ENCODE measurements at regions not wholly inside any gene's neighbourhood (a gene's known extent, or its start where the extent isn't known, plus 50 kb on each side); places are given as distances from the start of the nearest gene placed in this dataset.

- DNase-seq: no peak
Observed at GRCh38 chr2:19232312-19232711, 126.1 kb downstream of the OSR1 start.

GRCh38 chr2:19231625-19232024 lies 126.8 kb downstream of the OSR1 start:
- no peak for DNase-seq

DNA sequence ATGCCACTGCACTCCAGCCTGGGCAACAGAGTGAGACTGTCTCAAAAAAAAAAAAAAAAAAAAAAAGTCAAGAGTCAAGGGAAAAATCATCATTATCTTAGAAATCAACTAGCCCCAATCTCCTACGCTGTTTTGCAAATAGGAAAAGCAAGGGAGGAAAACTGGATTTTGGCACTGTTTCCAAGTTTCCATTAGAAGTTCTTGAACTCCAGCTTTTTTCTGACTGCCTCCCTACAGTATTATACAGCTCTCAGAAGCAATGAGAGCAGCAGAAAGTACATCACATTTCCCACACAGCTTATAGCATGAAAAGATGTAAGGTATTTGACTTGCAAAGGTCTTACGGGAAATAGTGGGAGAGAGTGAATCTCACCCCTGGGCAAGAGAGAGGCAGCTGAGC lies 127.8 kb downstream of the OSR1 start:
- DNase-seq: no peak

- no peak for DNase-seq
Observed at GRCh38 chr2:19228715-19229114, 129.7 kb downstream of the OSR1 start.

DNA sequence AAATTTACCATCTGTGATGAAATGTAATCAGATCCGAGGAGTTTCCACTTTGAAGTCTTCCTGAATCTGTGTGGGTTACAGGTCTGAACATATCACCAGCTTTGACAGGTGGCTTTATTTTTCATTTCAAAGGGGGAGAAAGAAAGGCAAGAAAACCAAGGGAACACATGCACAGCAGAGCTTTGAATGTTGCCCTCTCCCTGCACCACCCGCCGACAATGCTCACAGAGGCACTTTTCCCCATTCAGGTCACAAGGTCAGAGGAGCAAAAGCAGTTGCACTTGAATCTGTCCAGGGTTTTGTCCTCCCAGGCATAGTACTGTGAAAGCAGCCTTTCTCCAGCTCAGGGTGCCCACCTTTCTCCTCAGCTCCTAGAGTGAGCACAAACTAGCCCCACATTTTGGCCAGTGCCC lies 130.2 kb downstream of the OSR1 start:
- DNase-seq: no peak

GRCh38 chr2:19226871-19227270 lies 131.6 kb downstream of the OSR1 start:
- DNase-seq: no peak

DNA sequence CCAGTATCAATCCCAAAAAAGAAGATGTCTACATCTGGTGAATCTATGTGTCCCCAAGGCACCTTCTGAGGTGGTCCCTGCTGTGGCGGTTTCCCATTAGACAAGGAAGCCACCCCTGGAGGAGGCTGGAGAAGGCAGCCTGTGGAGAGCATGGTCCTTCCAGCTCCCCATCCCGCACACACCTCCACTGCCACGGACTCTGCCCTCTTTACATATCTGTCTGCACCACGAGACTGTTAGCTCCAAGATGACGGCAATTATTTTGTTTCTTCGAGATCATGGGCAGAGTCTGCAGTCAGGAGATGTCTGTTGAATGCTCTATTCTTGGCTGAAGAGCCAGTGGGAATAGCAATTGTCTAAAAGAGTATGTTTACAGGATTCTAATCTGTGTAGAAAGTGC lies 132.0 kb downstream of the OSR1 start:
- no peak for DNase-seq

GRCh38 chr2:19225931-19226330 lies 132.5 kb downstream of the OSR1 start:
- no peak for DNase-seq

DNA sequence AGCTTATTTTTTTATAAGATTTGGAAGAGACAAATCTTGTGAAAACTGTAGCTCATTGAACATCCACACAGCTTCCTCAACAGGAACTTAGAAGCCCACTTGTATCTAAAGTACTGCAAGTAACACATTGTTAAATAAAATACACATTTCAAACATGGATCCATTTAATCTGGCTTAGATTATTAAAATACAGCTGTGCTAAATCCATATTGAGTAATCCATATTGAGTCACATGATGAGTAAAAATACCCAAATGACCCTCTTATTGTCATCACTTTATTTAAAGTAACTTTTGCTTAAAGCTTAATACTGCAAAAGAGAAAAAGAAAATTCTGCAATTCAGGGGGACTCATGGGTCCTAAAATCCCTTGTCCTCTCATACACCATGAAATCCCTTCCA lies 133.3 kb downstream of the OSR1 start:
- no peak for DNase-seq

DNA sequence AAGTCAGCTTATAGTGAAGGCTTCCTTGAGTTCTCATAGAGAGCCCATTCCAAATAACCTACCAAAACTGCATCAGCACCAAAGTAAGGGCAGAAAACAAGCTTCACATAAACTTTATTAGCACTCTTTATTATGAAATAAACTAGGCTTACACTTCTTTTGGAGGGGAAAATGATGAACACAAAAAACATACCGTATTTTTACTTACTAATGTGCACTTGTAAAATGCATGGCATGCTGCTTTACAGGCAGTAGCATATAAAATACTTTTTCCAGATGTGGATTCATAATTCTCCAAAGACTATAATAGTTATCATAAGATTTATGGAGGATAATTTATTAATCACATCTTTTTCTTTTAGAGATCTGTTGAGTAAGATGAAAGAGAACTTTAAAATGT lies 133.9 kb downstream of the OSR1 start:
- no peak for DNase-seq

DNA sequence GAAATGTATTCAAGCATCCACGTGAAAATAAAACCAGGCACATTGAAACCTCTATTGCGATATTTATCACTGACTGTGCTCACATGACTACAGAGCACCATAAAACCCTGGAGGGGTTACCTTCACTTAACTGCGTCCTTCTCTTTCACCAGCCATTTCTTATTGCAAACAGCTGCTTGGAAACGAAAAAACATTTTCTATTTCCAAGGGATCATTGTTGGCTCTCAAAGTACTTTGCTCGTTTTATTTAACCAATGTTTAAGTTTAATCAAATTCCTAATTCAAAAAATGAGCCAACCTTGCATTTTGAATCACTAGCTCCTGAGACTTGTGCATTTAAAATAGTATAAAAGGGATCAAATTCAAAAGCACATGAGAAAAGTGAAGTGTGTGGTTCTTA lies 134.4 kb downstream of the OSR1 start:
- DNase-seq: no peak

GRCh38 chr2:19219060-19219459 lies 139.4 kb downstream of the OSR1 start:
- no peak for DNase-seq

DNA sequence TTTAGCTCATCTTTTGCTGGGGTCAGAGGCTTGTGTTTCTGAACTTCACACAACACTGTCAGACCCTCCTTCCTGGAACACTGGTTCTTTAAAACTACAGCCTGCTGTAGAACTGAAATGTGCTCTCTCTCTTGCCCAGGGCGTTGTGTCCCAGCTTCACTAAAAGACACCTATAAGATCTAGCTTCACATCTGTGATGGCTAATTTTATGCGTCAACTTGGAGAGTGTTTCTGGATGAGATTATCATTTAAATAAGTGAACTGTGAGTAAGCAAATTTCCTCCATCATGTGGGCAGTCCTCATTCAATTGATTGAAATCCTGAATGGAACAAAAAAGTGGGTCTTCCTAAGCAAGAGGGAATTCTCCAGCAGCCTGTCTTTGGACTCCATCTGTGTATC lies 140.3 kb downstream of the OSR1 start:
- no peak for DNase-seq

- no peak for DNase-seq
Observed at GRCh38 chr2:19216676-19217602, 141.5 kb downstream of the OSR1 start.

GRCh38 chr2:19216238-19216637 lies 142.2 kb downstream of the OSR1 start:
- DNase-seq: no peak

DNA sequence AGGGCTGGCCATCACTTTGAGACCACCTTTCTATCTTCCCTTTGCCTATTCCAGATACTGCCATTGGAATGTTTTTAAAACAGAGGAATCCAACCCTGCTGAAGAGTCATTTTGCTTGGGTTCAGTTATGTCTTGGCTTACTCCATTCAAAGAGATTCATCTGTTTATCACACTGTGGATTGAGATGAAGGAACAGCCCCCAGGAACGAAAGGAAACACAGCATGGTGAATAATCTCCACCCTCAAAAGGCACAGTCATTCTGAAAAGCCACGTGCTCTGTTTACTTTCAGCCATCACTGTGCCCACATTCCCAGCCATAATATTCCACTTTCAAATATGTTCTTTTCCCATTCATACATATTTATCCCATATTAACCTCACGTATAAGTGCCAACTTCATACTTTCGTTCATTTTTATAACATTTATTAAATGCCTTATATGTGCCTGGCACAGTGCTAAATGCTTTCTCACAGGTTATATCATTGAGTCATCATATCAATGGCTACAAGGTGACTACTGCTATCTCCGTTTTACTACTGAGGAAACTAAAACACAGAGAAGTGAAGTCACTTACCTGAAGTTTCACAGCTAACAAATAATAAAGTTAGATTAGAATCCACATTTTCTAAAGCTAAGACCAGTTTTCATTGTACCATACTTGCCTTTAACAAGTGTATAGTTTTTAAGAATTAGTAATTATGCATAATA lies 143.6 kb downstream of the OSR1 start:
- no peak for DNase-seq

DNA sequence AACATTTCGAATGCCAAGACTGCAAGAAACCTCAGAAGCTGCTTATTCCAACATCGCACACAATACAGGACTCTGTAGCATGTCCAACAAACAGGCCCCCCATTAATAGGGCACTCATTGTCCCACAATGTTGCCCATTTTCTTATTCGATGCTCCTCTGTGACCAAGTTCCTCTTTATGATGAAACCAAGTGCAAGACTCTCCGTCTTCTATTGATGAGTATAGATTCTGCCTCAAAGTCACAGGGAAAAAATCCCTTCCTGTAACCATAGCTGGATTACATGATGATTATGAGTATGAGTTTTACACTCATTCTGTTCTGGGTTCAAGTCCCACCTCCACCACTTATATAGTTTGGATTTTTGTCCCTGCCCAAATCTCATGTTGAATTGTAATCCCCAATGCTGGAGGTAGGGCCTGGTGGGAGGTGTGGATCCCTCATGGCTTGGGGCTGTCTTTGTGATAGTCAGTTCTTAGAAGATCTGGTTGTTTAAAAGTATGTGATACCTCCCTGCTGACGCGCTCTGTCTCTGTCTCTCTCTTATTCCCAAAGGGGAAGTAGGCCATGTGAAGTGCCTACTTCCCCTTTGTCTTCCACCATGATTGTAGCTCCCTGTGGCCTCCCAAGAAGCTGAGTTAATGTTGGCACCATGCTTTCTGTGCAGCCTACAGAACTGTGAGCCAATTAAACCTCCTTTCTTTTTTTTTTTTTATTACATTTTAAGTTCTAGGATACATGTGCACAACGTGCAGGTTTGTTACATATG lies 148.7 kb downstream of the OSR1 start:
- DNase-seq: peak; percentile 73

GRCh38 chr2:19208479-19209199 lies 149.8 kb downstream of the OSR1 start:
- no peak for DNase-seq

- DNase-seq: no peak
Observed at GRCh38 chr2:19207452-19207851, 151.0 kb downstream of the OSR1 start.

DNA sequence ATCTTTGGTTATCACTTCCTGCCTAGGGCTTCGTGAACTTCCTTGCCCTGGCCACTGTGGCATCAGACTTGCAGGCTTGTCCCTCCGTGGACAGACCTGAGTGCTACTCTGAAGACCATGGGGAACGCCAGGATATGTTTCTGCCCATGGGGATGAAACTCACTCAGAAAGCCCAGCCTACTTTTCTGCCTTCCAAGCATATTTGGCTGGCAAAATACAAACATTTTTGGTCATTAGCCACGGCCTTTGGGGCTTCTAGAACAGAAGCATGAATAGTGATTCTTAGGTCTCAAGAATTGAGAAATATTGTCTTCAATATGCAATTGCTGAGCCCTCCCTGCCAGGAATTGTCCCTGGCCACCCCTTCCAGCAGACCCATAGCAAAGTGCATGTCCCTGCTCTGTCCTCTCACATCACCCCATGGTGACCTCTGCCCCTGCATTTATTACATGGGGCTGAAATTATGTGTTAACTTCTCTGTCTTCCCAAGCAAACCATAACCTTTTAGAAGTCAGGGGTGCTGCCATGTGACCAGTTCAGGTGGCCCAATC lies 152.4 kb downstream of the OSR1 start:
- no peak for DNase-seq

GRCh38 chr2:19203866-19204265 lies 154.6 kb downstream of the OSR1 start:
- DNase-seq: no peak

- no peak for DNase-seq
Observed at GRCh38 chr2:19201911-19202462, 156.4 kb downstream of the OSR1 start.

Data from MV-4-11 (cell line).